SK-N-SH (cell line): ENCODE measurements at regions not wholly inside any gene's neighbourhood (a gene's known extent, or its start where the extent isn't known, plus 50 kb on each side); places are given as distances from the start of the nearest gene placed in this dataset.

ENCODE experiments used
- CTCF ChIA-PET: fragments of 300-600, 350-600 bp; formaldehyde crosslinking; extraction: SDS; loops from one replicate; lab custom pipeline; 2021; lab: Yijun Ruan, JAX
- POLR2A ChIA-PET: fragments of 350-600 bp; sonication (Branson Sonifier 250); formaldehyde crosslinking; extraction: SDS; loops from one replicate; lab custom pipeline; 2020; ENCODE audit warnings: antibody characterized with exemption, inconsistent platforms; lab: Yijun Ruan, JAX
- DNase-seq: peaks from one replicate; pipeline ENCODE4 v3.0.0; 2012
- H2AFZ ChIP-seq: fragments of 200-600 bp; sonication (generic); 2 replicates; pipeline ENCODE4 v1.8.1; 2016; ENCODE audit warnings: antibody characterized with exemption, mild to moderate bottlenecking, low read depth
- H3F3A ChIP-seq: fragments of 200-600 bp; sonication (generic); replicated peaks from 2 replicates; pipeline ENCODE3; 2016; ENCODE audit warnings: antibody characterized with exemption, mild to moderate bottlenecking; ENCODE audit not compliant: insufficient read depth
- H3K27ac ChIP-seq, 2 experiments: fragments of 200-500 bp in 1 of 2; fragments of 200-600 bp in 1 of 2; sonication (Bioruptor generic) in 1 of 2; sonication (generic), shearing (Covaris generic) in 1 of 2; 2 replicates each; pipeline versions ENCODE4 v1.5.1 to v1.6.1; 2014 to 2016; ENCODE audit warnings: low read depth in 2 of 2, inconsistent platforms in 1 of 2, low read length in 1 of 2, mild to moderate bottlenecking in 1 of 2, mixed read lengths in 1 of 2
- H3K27me3 ChIP-seq: fragments of 200-600 bp; sonication (generic), shearing (Covaris generic); 2 replicates; pipeline ENCODE4 v1.6.1; 2016; ENCODE audit warnings: mixed run types; ENCODE audit not compliant: insufficient read depth
- H3K36me3 ChIP-seq, 2 experiments: fragments of 200-500 bp in 1 of 2; fragments of 200-600 bp in 1 of 2; sonication (Bioruptor generic) in 1 of 2; sonication (generic) in 1 of 2; replicated peaks in 1 of 2; 2 replicates each; pipeline versions ENCODE3 to v1.5.1; 2014 to 2016; ENCODE audit warnings: low read length in 1 of 2, mild to moderate bottlenecking in 1 of 2; ENCODE audit not compliant: insufficient read depth in 2 of 2, control insufficient read depth in 1 of 2
- H3K4me1 ChIP-seq, 2 experiments: fragments of 200-500 bp in 1 of 2; fragments of 200-600 bp in 1 of 2; sonication (Bioruptor generic) in 1 of 2; sonication (generic), shearing (Covaris generic) in 1 of 2; 2 replicates each; pipeline versions ENCODE4 v1.5.1 to v1.6.1; 2014 to 2016; ENCODE audit warnings: low read depth in 1 of 2, low read length in 1 of 2, mixed run types in 1 of 2; ENCODE audit not compliant: insufficient read depth in 2 of 2, control insufficient read depth in 1 of 2
- H3K4me2 ChIP-seq: fragments of 200-600 bp; sonication (generic), shearing (Covaris generic); 2 replicates; pipeline ENCODE4 v1.6.1; 2017; ENCODE audit warnings: mixed run types
- H3K4me3 ChIP-seq, 2 experiments: fragments of 200-500 bp in 1 of 2; fragments of 200-600 bp in 1 of 2; sonication (Bioruptor generic) in 1 of 2; sonication (generic), shearing (Covaris generic) in 1 of 2; 2 replicates each; pipeline versions ENCODE4 v1.5.1 to v1.8.1; 2014 to 2016; ENCODE audit warnings: low read depth in 2 of 2, inconsistent platforms in 1 of 2, low read length in 1 of 2, mild to moderate bottlenecking in 1 of 2, mixed read lengths in 1 of 2, moderate library complexity in 1 of 2
- H3K79me2 ChIP-seq: fragments of 200-600 bp; sonication (generic); 2 replicates; pipeline ENCODE4 v1.8.1; 2017; ENCODE audit warnings: mild to moderate bottlenecking; ENCODE audit not compliant: insufficient read depth
- H3K9ac ChIP-seq: fragments of 200-600 bp; sonication (generic); 2 replicates; pipeline ENCODE4 v1.6.1; 2017; ENCODE audit warnings: mixed run types
- H3K9me2 ChIP-seq: fragments of 200-600 bp; sonication (generic); 2 replicates; pipeline ENCODE4 v1.6.1; 2017; ENCODE audit warnings: mixed run types
- H3K9me3 ChIP-seq: fragments of 200-600 bp; sonication (generic); 2 replicates; pipeline ENCODE4 v1.6.1; 2017; ENCODE audit warnings: mixed run types, mild to moderate bottlenecking, moderate library complexity
- H4K20me1 ChIP-seq: fragments of 200-600 bp; sonication (generic); 2 replicates; pipeline ENCODE4 v1.6.1; 2017; ENCODE audit warnings: mild to moderate bottlenecking, mixed run types; ENCODE audit not compliant: insufficient read depth
- CHD2 ChIP-seq: fragments of 150-350 bp; IDR thresholded peaks from 2 replicates; pipeline ENCODE4 v1.6.1; 2018; ENCODE audit warnings: low read length; ENCODE audit not compliant: partially characterized antibody
- EZH2phosphoT487 ChIP-seq: fragments of 200-600 bp; sonication (generic); IDR thresholded peaks from 2 replicates; pipeline ENCODE4 v1.6.1; 2017; ENCODE audit warnings: low read depth, mixed run types, mild to moderate bottlenecking, antibody characterized with exemption, moderate library complexity, borderline replicate concordance
- FOSL2 ChIP-seq: IDR thresholded peaks from 2 replicates; pipeline ENCODE4 v1.4.0; 2012; ENCODE audit warnings: low read depth, mild to moderate bottlenecking, moderate library complexity, borderline replicate concordance
- FOXJ3 ChIP-seq: sonication (generic); formaldehyde crosslinking; IDR thresholded peaks from 2 replicates; pipeline ENCODE4 v1.5.1; 2020; ENCODE audit warnings: mild to moderate bottlenecking, missing genetic modification reagents
- FOXM1 ChIP-seq: IDR thresholded peaks from 2 replicates; pipeline ENCODE4 v1.4.0; 2012; ENCODE audit warnings: low read depth, mild to moderate bottlenecking
- GABPA ChIP-seq: IDR thresholded peaks from 2 replicates; pipeline ENCODE4 v1.4.0; 2012; ENCODE audit warnings: low read depth, mild to moderate bottlenecking
- IRF3 ChIP-seq: fragments of 150-350 bp; IDR thresholded peaks from 2 replicates; pipeline ENCODE4 v1.6.1; 2016; ENCODE audit warnings: mild to moderate bottlenecking, low read depth, low read length
- JUND ChIP-seq: IDR thresholded peaks from 2 replicates; pipeline ENCODE4 v1.4.0; 2012
- NRF1 ChIP-seq: IDR thresholded peaks from 2 replicates; pipeline ENCODE4 v1.6.1; 2012; ENCODE audit warnings: low read depth, mild to moderate bottlenecking, low read length
- PBX3 ChIP-seq: IDR thresholded peaks from 2 replicates; pipeline ENCODE4; 2012
- POLR2AphosphoS5 ChIP-seq: IDR thresholded peaks from 2 replicates; pipeline ENCODE4 v1.6.1; 2012; ENCODE audit warnings: low read depth, low read length
- RAD21 ChIP-seq: IDR thresholded peaks from 2 replicates; pipeline ENCODE4 v1.6.1; 2012; ENCODE audit warnings: mild to moderate bottlenecking, low read length
- REST ChIP-seq: IDR thresholded peaks from 2 replicates; pipeline ENCODE4 v1.6.1; 2012; ENCODE audit warnings: mild to moderate bottlenecking, low read depth, low read length, moderate library complexity
- RXRA ChIP-seq: IDR thresholded peaks from 2 replicates; pipeline ENCODE4 v1.4.0; 2012; ENCODE audit warnings: low read depth, mild to moderate bottlenecking, borderline replicate concordance
- SIN3A ChIP-seq: IDR thresholded peaks from 2 replicates; pipeline ENCODE4 v1.6.1; 2012; ENCODE audit warnings: low read depth, mild to moderate bottlenecking, low read length, moderate library complexity, borderline replicate concordance
- TAF1 ChIP-seq: IDR thresholded peaks from 2 replicates; pipeline ENCODE4 v1.6.1; 2012; ENCODE audit warnings: low read depth, mild to moderate bottlenecking, low read length, moderate library complexity, borderline replicate concordance
- TCF12 ChIP-seq: IDR thresholded peaks from 2 replicates; pipeline ENCODE4 v1.4.0; 2012
- USF1 ChIP-seq: IDR thresholded peaks from 2 replicates; pipeline ENCODE4 v1.4.0; 2012; ENCODE audit warnings: low read depth, borderline replicate concordance
- YY1 ChIP-seq: IDR thresholded peaks from 2 replicates; pipeline ENCODE4 v1.4.0; 2012; ENCODE audit warnings: low read depth, mild to moderate bottlenecking
- ZBTB33 ChIP-seq: IDR thresholded peaks from 2 replicates; pipeline ENCODE4 v1.4.0; 2012; ENCODE audit warnings: low read depth, borderline replicate concordance
- WGBS: methylation state at CpG from one replicate; pipeline ENCODE4 v1.1.6; 2017; ENCODE audit warnings: low lambda C conversion rate; 5-methylcytosine and 5-hydroxymethylcytosine counted together

GRCh38 chr2:67487993-67488392 is 90.9 kb downstream of the ETAA1 start:
- Histone ChIP-seq H3K36me3 (no peaks in the 10 kb centered on the region), H3K79me2 (no peaks in the 10 kb centered on the region), H3K4me2 (no peak overlapping the region), H3F3A (no peaks in the 10 kb centered on the region), H4K20me1 (no peaks in the 10 kb centered on the region), H3K27ac (no peak overlapping the region), H3K9me3 (no peaks in the 10 kb centered on the region), H3K27me3 (no peaks in the 10 kb centered on the region), H3K9me2 (no peaks in the 10 kb centered on the region), H3K4me1 (no peaks in the 10 kb centered on the region), H3K4me3 (no peak overlapping the region), H2AFZ (no peak overlapping the region), H3K9ac (no peak overlapping the region)
- CTCF ChIA-PET: interaction anchor here (1.1 to 1.6 kb wide), 2 partner anchors 10 to 163 kb away, joined by 3 to 6 read pairs; no protein-coding TSS in a partner anchor
- no peak for DNase-seq
- POLR2A ChIA-PET: no interaction called here
- TF ChIP-seq USF1 (no peak), REST (no peak), EZH2phosphoT487 (no peak), POLR2AphosphoS5 (no peak)
- whole genome bisulfite sequencing: 94% methylated on average over 4 of the region's 4 CpGs

- H3K79me2 ChIP-seq: no peaks in the 10 kb centered on the region
- H3K27ac ChIP-seq: no peak overlapping the region
- no peaks in the 10 kb centered on the region for H3F3A ChIP-seq
- H3K9ac ChIP-seq: no peak overlapping the region
- H3K36me3 ChIP-seq: no peaks in the 10 kb centered on the region
- CTCF ChIA-PET: no interaction called here
- POLR2A ChIA-PET: no interaction called here
- no peak overlapping the region for H2AFZ ChIP-seq
- no peaks in the 10 kb centered on the region for H3K27me3 ChIP-seq
- H3K9me3 ChIP-seq: no peaks in the 10 kb centered on the region
- no peak for DNase-seq
- no peak overlapping the region for H3K4me3 ChIP-seq
- no peaks in the 10 kb centered on the region for H4K20me1 ChIP-seq
- H3K4me2 ChIP-seq: no peak overlapping the region
- H3K9me2 ChIP-seq: no peaks in the 10 kb centered on the region
- no peaks in the 10 kb centered on the region for H3K4me1 ChIP-seq
- WGBS: 83% methylated on average over 8 of the region's 8 CpGs
- no peak for TF ChIP-seq NRF1
- no peak for TF ChIP-seq CHD2
- no peak for TF ChIP-seq SIN3A
- TF ChIP-seq USF1: no peak
- no peak for TF ChIP-seq JUND
- TF ChIP-seq GABPA: no peak
- no peak for TF ChIP-seq RXRA
- TF ChIP-seq FOXM1: no peak
- no peak for TF ChIP-seq TCF12
- TF ChIP-seq ZBTB33: no peak
- TF ChIP-seq FOXJ3 (CRISPR knock-in tag): no peak
- TF ChIP-seq IRF3: no peak
- TF ChIP-seq PBX3: no peak
- no peak for TF ChIP-seq RAD21
- TF ChIP-seq TAF1: no peak
- no peak for TF ChIP-seq FOSL2
- no peak for TF ChIP-seq YY1
Observed at GRCh38 chr2:67489396-67489795, 92.3 kb downstream of the ETAA1 start.
